A673 (cell line): ENCODE measurements at regions not wholly inside any gene's neighbourhood (a gene's known extent, or its start where the extent isn't known, plus 50 kb on each side); places are given as distances from the start of the nearest gene placed in this dataset.

Experiments
- EZH2 ChIP-seq: fragments of 200-600 bp; sonication (generic); IDR thresholded peaks from 2 replicates; pipeline ENCODE4 v1.6.1; 2017; ENCODE audit warnings: borderline replicate concordance, low read depth, mild to moderate bottlenecking, mixed read lengths, antibody characterized with exemption, low read length; ENCODE audit not compliant: poor library complexity, severe bottlenecking
- TF ChIP-seq, protein P1 (sequence below): fragments of 300-800, 200-600 bp; sonication (generic); conservative IDR thresholded peaks from 2 replicates; pipeline ENCODE4 v1.5.1; 2017; ENCODE audit warnings: low read depth, mild to moderate bottlenecking, antibody characterized with exemption, low read length, moderate library complexity, mixed read lengths

DNA sequence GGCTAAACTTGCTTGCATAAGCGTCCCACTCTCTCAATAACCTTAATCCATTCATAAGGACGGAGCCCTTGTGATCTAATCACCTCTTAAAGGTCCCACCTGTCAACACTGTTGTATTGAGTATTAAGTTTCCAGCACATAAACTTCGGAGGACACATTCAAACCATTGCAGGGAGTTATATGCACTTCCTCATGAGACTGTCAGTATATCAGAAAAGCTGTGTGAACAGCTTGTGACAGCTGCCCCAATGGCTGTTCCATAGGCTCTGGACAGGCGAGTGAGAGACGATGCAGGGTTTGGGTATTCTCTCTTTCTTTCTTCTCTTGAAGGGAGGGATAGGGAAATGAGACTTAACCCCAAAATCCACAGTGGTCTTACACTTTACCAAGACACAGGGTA is 64.2 kb upstream of the RPL34 start:
- TF ChIP-seq, protein P1, sequence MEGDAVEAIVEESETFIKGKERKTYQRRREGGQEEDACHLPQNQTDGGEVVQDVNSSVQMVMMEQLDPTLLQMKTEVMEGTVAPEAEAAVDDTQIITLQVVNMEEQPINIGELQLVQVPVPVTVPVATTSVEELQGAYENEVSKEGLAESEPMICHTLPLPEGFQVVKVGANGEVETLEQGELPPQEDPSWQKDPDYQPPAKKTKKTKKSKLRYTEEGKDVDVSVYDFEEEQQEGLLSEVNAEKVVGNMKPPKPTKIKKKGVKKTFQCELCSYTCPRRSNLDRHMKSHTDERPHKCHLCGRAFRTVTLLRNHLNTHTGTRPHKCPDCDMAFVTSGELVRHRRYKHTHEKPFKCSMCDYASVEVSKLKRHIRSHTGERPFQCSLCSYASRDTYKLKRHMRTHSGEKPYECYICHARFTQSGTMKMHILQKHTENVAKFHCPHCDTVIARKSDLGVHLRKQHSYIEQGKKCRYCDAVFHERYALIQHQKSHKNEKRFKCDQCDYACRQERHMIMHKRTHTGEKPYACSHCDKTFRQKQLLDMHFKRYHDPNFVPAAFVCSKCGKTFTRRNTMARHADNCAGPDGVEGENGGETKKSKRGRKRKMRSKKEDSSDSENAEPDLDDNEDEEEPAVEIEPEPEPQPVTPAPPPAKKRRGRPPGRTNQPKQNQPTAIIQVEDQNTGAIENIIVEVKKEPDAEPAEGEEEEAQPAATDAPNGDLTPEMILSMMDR = no peak
- TF ChIP-seq EZH2 = no peak
